ENCODE measurements at regions not wholly inside any gene's neighbourhood (a gene's known extent, or its start where the extent isn't known, plus 50 kb on each side); places are given as distances from the start of the nearest gene placed in this dataset.
"Not testable (repeated sequence)": the region's sequence is repeated elsewhere in the genome, so short reads cannot be mapped to it uniquely, and the experiment has no call there.

GRCh38 chr5:86977190-86977589 is 290.5 kb upstream of the RASA1 start:
- DNase-seq (ENCODE audit: low read depth) = peak; percentile 38

DNA sequence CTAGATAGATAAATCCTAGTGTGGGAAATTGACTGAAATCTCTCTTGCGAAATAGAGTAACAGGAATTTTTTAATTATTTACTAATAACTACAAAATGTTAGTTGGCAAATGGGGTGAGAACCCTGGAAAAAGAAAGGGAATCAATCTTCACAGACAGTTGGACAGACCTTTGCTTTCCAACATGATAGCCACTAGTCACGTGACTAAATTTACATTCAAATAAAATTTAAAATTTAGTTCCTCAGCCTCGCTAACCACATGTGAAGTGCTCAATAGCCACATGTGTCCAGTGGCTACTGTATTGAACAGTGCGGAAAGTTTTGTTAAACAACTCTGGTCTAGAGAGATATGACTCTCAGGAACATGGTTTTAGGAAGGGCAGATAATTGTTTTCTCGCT is 289.9 kb upstream of the RASA1 start:
- DNase-seq (ENCODE audit: low read depth) = no peak

DNA sequence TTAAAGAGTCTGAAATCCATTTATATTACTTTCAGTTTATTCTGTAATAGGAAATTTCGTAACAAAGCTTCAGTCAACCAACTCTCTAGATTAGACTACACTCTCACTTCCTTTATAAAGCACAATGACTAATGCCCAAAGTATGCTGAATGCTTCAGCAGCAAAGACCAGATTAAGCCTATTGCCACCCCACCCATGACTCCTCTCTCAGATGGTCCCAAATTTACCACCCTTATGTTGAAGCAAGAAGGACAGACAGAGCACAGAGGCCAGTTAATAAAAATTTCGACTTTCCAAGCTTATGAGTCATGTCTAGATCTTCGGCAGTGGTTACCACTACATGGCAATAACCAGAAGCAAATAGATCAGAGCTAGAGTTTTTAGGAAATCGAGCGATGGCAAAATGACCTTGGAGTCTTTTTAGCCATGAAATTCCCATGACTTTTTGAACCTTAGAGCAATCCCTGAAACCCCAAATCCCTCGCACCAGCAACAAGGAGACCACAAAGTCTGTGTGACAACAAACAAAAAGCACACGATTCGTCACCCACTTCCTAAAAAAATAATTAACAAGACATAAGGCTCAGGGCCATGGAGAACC is 287.8 kb upstream of the RASA1 start:
- peak; percentile 91 for DNase-seq (ENCODE audit: low read depth)

GRCh38 chr5:86981898-86982297 is 285.8 kb upstream of the RASA1 start:
- no peak for DNase-seq (ENCODE audit: low read depth)

DNA sequence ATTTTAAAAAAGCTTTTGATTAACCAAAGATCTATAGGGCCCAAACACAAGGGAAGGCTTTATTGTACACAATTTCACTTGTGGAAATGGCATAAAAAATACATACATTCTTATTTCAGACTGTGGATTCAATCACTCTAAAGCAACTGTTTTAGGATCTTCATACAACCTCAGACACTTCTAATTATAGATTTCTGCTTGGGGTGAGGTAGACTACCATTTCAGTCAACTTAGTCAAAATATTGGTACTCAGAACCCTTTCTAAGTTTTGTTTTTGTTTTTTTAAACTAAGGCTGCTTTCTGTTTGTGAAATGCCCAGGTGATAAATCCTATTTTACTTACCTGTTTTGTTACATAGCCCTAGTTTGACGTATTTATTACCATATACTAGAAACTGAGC is 284.5 kb upstream of the RASA1 start:
- no peak for DNase-seq (ENCODE audit: low read depth)

GRCh38 chr5:86986837-86987236 is 280.8 kb upstream of the RASA1 start:
- DNase-seq (ENCODE audit: low read depth) = no peak

DNA sequence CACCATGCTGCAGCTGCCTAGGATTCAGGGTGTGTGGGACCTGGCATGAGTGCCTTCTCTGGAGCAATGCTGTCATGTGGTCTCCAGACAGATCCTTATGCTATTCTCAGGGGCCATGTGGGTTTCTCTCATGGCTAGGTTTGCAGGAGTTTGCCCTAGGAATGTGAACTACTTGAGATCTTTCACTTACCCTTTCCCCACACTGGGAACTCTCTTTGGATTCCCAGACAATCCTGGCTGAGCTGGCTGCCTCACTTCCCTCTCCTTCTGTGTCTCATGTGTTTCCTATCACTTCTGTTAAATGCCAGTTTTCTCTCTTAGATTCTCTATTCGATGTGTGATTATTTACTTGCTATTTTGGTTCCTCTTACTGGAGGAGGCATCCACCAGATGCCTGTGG is 270.2 kb upstream of the RASA1 start:
- no peak for DNase-seq (ENCODE audit: low read depth)

- no peak for DNase-seq (ENCODE audit: low read depth)
These were observed 267.7 kb upstream of the RASA1 start for GRCh38 chr5:86999951-87000350.

DNA sequence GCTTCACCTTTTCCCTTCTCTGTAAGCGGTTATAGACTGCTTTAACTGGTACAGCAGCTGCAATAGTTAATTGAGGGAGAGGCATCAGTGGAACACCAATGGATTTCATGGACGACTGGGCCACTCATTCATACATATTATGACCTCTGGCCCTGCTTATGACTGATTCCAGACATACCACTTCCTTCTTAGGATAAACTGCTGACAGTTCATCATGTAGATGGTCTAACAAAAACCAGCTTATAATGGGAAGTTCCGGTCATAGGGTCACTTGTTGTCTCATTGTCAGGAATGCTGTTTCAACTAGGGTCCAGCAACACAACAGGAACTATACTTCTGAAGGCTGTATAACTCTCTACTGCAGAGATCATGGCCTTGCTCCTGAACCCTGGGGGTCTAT is 265.2 kb upstream of the RASA1 start:
- DNase-seq (ENCODE audit: low read depth) = no peak

- peak; percentile 46 for DNase-seq (ENCODE audit: low read depth)
These were observed 263.6 kb upstream of the RASA1 start for GRCh38 chr5:87004101-87004500.

- DNase-seq (ENCODE audit: low read depth) = no peak
These were observed 259.9 kb upstream of the RASA1 start for GRCh38 chr5:87007737-87008136.

- DNase-seq (ENCODE audit: low read depth) = no peak
These were observed 258.7 kb upstream of the RASA1 start for GRCh38 chr5:87008751-87009560.

DNA sequence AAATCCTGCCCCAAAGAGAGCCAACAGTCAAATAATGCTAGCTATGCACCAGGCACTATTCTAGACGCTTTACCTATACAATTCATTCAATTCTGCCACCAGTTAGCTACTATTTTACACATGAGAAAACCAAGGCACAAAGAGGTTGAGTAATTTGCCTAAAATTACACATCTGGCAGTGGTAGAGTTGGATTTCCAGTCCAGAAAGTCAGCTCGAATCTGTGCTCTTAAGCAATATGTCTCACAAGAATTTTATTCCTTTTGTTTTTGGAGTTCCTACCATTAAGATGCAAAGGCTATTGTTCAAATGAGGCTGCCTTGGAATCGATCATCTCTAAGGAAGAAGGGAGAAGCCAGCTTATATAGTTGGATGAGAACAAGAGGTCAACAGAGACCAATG is 256.9 kb upstream of the RASA1 start:
- DNase-seq (ENCODE audit: low read depth) = no peak

DNA sequence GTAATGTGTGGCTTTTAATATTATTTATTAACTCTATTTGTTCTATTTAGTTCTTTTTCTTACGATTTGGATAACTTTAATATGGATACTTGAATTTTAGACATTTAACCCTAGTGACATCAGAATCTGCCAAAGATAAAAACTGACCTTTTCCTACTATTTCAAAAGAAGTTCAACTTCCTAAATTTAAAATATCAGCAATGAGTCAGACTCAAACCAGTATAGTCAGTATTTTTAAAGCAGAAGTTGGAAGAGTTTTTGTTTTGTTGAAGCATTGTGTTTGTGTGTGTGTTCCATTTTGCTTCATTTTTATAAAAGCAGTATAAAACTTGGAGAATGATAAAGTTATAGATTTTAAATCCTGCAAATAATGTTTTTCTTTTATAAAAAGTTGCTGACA is 251.8 kb upstream of the RASA1 start:
- DNase-seq (ENCODE audit: low read depth) = no peak

- DNase-seq (ENCODE audit: low read depth) = peak; percentile 49
These were observed 247.4 kb upstream of the RASA1 start for GRCh38 chr5:87020099-87020934.

- DNase-seq (ENCODE audit: low read depth) = no peak
These were observed 245.3 kb upstream of the RASA1 start for GRCh38 chr5:87022415-87022814.

DNA sequence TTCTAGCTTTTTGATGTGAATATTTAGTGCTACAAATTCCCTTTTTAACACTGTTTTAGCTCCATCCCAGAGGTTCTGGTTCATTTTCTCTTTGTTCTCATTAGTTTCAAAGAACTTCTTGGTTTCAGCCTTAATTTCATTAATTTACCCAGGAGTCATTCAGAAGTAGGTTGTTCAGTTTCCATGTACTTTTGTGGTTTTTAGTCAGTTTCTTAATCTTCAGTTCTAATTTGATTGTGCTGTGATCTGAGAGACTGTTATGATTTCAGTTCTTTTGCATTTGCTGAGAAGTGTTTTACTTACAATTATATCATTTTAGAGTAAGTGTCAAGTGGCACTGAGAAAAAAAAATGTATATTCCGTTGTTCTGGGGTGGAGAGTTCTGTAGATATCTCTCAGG is 240.1 kb upstream of the RASA1 start:
- DNase-seq (ENCODE audit: low read depth) = no peak

DNA sequence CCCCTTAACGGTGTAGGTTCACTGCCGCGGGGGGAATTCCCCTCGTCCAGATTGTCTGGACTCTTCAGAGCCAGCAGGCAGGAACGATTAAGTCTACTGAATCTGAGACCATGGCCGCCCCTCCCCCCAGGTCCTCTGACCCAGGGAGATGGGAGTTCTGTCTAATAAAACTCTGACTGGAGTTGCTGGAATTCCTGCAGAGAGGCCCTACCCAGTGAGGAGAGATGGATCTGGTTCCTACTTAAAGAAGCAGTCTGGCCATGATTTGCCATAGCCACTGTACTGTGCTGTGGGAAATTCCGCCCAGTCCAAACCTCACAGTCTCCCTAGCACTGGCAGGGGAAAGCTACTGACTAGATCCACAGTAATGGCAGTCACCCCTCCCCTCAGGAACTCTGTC is 237.7 kb upstream of the RASA1 start:
- no peak for DNase-seq (ENCODE audit: low read depth)

DNA sequence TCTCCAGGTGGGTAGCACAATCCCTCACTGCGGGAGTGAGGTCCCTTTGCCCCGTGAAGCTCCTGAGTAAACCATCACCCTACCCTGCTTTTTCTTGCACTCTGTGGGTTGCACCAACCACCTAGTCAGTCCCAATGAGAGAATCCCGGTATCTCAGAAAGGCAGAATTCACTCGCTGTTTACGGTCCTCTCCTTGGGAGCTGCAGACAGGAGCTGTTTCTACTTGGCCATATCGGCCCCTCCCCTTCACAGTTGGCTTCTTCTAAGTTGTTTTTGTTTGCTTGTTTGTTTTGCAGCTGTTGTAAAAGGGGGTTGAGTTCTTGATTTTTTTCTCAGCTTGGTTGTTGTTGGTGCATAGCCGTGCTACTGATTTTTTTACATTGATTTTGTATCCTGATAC is 237.0 kb upstream of the RASA1 start:
- DNase-seq (ENCODE audit: low read depth) = no peak

DNA sequence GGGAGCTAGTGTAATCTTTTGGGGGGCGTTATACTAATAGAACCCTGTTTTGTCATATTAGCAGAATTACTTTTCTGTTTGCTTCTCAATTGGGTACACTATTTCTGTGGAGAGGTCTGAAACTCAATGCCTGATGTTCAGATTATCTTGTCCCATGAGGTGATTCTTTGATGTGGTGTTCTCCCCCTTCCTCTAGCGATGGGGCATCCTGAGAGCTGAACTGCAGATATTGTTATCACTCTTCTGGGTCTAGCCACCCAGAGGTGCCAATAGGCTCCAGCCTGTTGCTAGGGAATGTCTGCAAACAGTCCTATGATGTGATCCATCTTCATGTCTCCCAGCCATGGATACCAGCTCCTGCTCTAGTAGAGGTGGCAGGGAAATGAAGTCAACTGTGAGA is 233.1 kb upstream of the RASA1 start:
- DNase-seq (ENCODE audit: low read depth) = no peak

DNA sequence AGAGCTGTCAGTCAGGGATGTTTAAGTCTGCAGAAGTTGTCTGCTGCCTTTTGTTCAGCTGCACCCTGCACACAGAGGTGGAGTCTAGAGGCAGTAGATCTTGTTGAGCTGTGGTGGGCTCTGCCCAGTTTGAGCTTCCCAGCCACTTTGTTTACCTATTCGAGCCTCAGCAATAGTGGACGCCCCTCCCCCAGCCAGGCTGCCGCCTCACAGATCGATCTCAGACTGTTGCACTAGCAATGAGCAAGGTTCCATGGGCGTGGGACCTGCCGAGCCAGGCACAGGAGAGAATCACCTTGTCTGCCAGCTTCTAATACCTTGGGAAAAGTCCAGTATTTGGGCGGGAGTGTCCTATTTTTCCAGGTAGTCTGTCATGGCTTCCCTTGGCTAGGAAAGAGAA is 225.1 kb upstream of the RASA1 start:
- no peak for DNase-seq (ENCODE audit: low read depth)

DNA sequence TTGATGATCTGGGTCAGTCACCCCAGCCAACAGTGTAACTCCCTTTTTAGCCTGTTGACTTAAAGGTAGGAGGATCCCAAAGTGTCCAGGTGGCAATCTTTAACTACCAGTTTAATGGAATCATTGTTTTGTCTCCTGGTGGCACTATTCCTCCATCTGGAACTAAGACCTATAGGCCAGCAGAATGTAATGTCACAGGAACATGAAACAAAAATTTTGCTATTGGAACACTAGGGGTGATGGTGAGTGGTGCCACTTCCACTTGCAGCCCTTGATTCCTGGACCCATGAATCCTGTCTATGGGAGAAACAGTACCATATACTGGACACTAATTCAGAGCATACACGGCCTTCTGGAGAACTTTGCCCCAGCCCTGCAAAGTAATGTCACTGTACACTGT is 219.5 kb upstream of the RASA1 start:
- DNase-seq (ENCODE audit: low read depth) = peak; percentile 25

DNA sequence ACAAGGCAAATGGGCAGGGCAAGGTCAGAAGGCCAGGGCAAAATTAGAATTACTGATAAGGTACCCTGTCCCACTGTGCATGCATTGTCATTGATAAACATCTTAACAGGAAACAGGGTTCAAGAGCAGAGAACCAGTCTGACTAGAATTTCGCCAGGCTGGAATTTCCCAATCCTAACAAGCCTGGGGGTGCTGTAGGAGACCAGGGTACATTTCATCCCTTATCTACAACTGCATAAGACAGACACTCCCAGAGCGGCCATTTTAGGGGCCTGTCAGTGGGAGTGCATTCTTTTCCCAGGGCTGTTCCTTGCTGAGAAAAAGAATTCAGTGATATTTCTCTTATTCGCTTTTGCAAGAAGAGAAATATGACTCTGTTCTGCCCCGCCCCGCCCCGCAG is 218.7 kb upstream of the RASA1 start:
- DNase-seq (ENCODE audit: low read depth) = not testable (repeated sequence)
